Hepatic stellate cell (primary cell): ENCODE measurements at regions not wholly inside any gene's neighbourhood (a gene's known extent, or its start where the extent isn't known, plus 50 kb on each side); places are given as distances from the start of the nearest gene placed in this dataset.

Experiments
- DNase-seq: peaks from one replicate; pipeline ENCODE4 v3.0.0; 2011; ENCODE audit warnings: low spot score

GRCh38 chr2:224210286-224211180, 171.4 kb upstream of the SERPINE2 start:
- no peak for DNase-seq

GRCh38 chr2:224209555-224210285, 170.6 kb upstream of the SERPINE2 start:
- DNase-seq = no peak

- DNase-seq = no peak
Measured at GRCh38 chr2:224208443-224208842, 169.4 kb upstream of the SERPINE2 start.

GRCh38 chr2:224208007-224208406, 168.9 kb upstream of the SERPINE2 start:
- no peak for DNase-seq

- DNase-seq = no peak
Measured at GRCh38 chr2:224206816-224207215, 167.7 kb upstream of the SERPINE2 start.

- DNase-seq = no peak
Measured at GRCh38 chr2:224202281-224202865, 163.3 kb upstream of the SERPINE2 start.

GRCh38 chr2:224198436-224198835, 159.3 kb upstream of the SERPINE2 start:
- no peak for DNase-seq

GRCh38 chr2:224196810-224197209, 157.7 kb upstream of the SERPINE2 start:
- no peak for DNase-seq

- no peak for DNase-seq
Measured at GRCh38 chr2:224195925-224196571, 157.0 kb upstream of the SERPINE2 start.

- DNase-seq = no peak
Measured at GRCh38 chr2:224194161-224194560, 155.1 kb upstream of the SERPINE2 start.

GRCh38 chr2:224191465-224191864, 152.4 kb upstream of the SERPINE2 start:
- no peak for DNase-seq

GRCh38 chr2:224190936-224191270, 151.8 kb upstream of the SERPINE2 start:
- peak; percentile 5 for DNase-seq

GRCh38 chr2:224190234-224190935, 151.3 kb upstream of the SERPINE2 start:
- DNase-seq = no peak

GRCh38 chr2:224187220-224187619, 148.1 kb upstream of the SERPINE2 start:
- no peak for DNase-seq

- DNase-seq = no peak
Measured at GRCh38 chr2:224185023-224185601, 146.0 kb upstream of the SERPINE2 start.

GRCh38 chr2:224183086-224183485, 144.0 kb upstream of the SERPINE2 start:
- DNase-seq = no peak

GRCh38 chr2:224182498-224182897, 143.4 kb upstream of the SERPINE2 start:
- DNase-seq = no peak

GRCh38 chr2:224181534-224182155, 142.6 kb upstream of the SERPINE2 start:
- no peak for DNase-seq

GRCh38 chr2:224180810-224181209, 141.7 kb upstream of the SERPINE2 start:
- DNase-seq = no peak

GRCh38 chr2:224178056-224178455, 139.0 kb upstream of the SERPINE2 start:
- no peak for DNase-seq

- no peak for DNase-seq
Measured at GRCh38 chr2:224175538-224175937, 136.5 kb upstream of the SERPINE2 start.
